ENCODE measurements at regions not wholly inside any gene's neighbourhood (a gene's known extent, or its start where the extent isn't known, plus 50 kb on each side); places are given as distances from the start of the nearest gene placed in this dataset.
"Not testable (repeated sequence)": the region's sequence is repeated elsewhere in the genome, so short reads cannot be mapped to it uniquely, and the experiment has no call there.

DNA sequence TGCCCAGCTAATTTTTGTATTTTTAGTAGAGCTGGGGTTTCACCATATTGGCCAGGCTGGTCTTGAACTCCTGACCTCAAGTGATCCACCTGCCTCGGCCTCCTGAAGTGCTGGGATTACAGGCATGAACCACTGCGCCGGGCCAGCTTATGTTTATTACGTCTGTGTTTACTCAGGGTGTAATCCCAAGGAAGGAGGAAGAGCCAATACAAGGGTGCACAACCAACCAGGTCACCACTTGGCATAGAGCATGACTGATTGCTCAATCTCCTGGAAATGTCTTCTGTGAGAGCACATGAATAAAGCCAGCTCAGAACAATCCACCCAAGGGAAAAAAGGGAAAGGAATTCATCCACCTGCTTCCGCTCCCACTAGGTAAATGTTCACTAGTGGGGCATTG, 54.7 kb upstream of the RALY start:
- H3K9me3 ChIP-seq (ENCODE audit: control insufficient read depth in 2 of 3, low read length in 3 of 3); H3K27me3 Mint-ChIP-seq; H3K4me3 Mint-ChIP-seq; H3K4me1 Mint-ChIP-seq; POLR2A ChIA-PET; H3K27me3 ChIP-seq (ENCODE audit: control insufficient read depth in 2 of 2, insufficient read depth in 2 of 2, low read length in 2 of 2); H3K27ac Mint-ChIP-seq; H3K4me3 ChIP-seq (ENCODE audit: low read length); H3K36me3 ChIP-seq (ENCODE audit: control insufficient read depth in 2 of 3, insufficient read depth in 3 of 3, low read length in 3 of 3); H3K36me3 Mint-ChIP-seq; ATAC-seq; H3K27ac ChIP-seq (ENCODE audit: low read depth, low read length); CTCF ChIA-PET; H3K9me3 Mint-ChIP-seq; H3K4me1 ChIP-seq (ENCODE audit: control insufficient read depth in 2 of 2, insufficient read depth in 2 of 2, low read length in 2 of 2); DNase-seq: not testable (repeated sequence)
- intact Hi-C loops (cut with micrococcal nuclease) = loop anchor here in 1 of 2 donors (10.0 kb wide), 1 partner anchor 86 kb away; no protein-coding TSS in a partner anchor

DNA sequence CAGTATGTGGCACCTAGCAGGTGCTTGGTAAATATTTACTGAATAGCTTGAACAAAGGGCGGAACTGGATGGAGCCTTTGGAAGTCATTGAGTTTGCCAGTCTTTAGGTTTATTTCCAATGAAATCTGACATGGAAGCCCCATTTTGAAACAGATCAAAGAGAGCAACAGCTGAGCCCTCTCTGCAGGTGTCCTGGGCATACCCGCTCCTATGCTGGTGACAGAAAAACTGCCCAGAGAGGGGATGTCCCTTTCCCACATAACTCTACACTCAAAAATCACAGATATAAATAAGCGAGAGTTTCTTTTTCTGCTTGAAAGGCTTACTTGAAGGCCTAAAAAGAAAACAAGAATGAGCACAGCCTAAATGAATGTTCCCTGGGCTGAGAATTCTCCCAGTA, 53.0 kb upstream of the RALY start:
- peak overlapping the region in 1 of 9 donors; percentile 20 for H3K27ac Mint-ChIP-seq
- POLR2A ChIA-PET = no interaction called here

More for the DNA sequence above, 53.0 kb upstream of the RALY start:
- Histone ChIP-seq H3K27me3 (ENCODE audit: control insufficient read depth in 2 of 2, insufficient read depth in 2 of 2, low read length in 2 of 2) (no peaks in the 10 kb centered on the region), H3K36me3 (ENCODE audit: control insufficient read depth in 2 of 3, insufficient read depth in 3 of 3, low read length in 3 of 3) (no peaks in the 10 kb centered on the region), H3K27ac (ENCODE audit: low read depth, low read length) (no peak overlapping the region), H3K4me1 (ENCODE audit: control insufficient read depth in 2 of 2, insufficient read depth in 2 of 2, low read length in 2 of 2) (no peaks in the 10 kb centered on the region), H3K4me3 (ENCODE audit: low read length) (no peak overlapping the region), H3K9me3 (ENCODE audit: control insufficient read depth in 2 of 3, low read length in 3 of 3) (no peaks in the 10 kb centered on the region)
- Mint-ChIP-seq H3K4me1 (no peaks in the 10 kb centered on the region), H3K4me3 (no peak overlapping the region), H3K27me3 (no peaks in the 10 kb centered on the region), H3K36me3 (no peaks in the 10 kb centered on the region), H3K9me3 (no peaks in the 10 kb centered on the region)
- no peak for DNase-seq
- intact Hi-C loops (cut with micrococcal nuclease) = no loop called here
- no peak for ATAC-seq
- CTCF ChIA-PET = interaction anchor here (0.6 kb wide), 1 partner anchor 126 kb away, joined by 3 read pairs; no protein-coding TSS in a partner anchor
